ENCODE measurements at regions not wholly inside any gene's neighbourhood (a gene's known extent, or its start where the extent isn't known, plus 50 kb on each side); places are given as distances from the start of the nearest gene placed in this dataset.

GRCh38 chr6:132084811-132085509 is 133.8 kb upstream of the CCN2 start:
- POLR2A ChIA-PET = interaction anchor here (1.0 to 1.4 kb wide), 2 partner anchors 126 to 134 kb away, joined by 3 to 5 read pairs; partner anchors contain the start of gene CCN2
- H3K4me2 ChIP-seq (ENCODE audit: low read depth, low read length) = peak overlapping the region; percentile 60

DNA sequence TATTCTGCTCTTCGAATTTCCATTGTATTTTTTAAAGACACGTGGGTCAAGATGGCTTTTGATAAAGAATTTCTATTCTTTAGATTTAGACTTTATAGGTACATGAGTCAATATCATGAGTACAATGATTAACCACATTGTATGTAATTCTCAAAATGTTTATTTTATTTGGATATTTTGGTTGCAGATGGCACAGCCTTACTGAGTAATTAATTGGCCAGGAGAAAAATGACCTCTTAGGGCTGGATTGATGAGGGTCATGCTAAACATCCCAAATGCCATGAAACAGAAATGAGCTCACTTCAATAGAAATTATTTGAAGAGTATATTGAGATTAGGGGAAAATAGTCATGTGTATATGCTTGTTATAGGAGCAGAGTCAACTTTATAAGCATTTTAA is 131.2 kb upstream of the CCN2 start:
- Histone ChIP-seq H3K79me2 (ENCODE audit: insufficient read depth, low read length) (no peaks in the 10 kb centered on the region), H3K27ac (ENCODE audit: extremely low read length, insufficient read depth, low read length) (no peak overlapping the region), H3K4me2 (ENCODE audit: low read depth, low read length) (no peak overlapping the region), H3K9me3 (ENCODE audit: low read length) (no peaks in the 10 kb centered on the region), H3K27me3 (ENCODE audit: control insufficient read depth in 1 of 2, insufficient read depth in 2 of 2, low read length in 2 of 2) (no peaks in the 10 kb centered on the region), H2AFZ (ENCODE audit: low read length) (no peak overlapping the region), H3K9ac (ENCODE audit: insufficient read depth, low read depth, low read length) (no peak overlapping the region), H3K4me3 (replicated peaks in 1 of 3; ENCODE audit: insufficient read depth in 1 of 3, low read depth in 2 of 3, low read length in 3 of 3) (no peak overlapping the region), H4K20me1 (ENCODE audit: insufficient read depth, low read length) (no peaks in the 10 kb centered on the region), H3K36me3 (replicated peaks in 1 of 2; ENCODE audit: control insufficient read depth in 1 of 2, insufficient read depth in 2 of 2, low read length in 2 of 2) (no peaks in the 10 kb centered on the region), H3K4me1 (ENCODE audit: insufficient read depth, low read length) (peaks cover 14% of the 10 kb centered on the region; the same call in 1 of the 2 replicates)
- no peak for DNase-seq (ENCODE audit: low spot score)
- BruUV-seq (replicated peaks) = no TSS peak
- in situ Hi-C loops (cut with HindIII; ENCODE audit: extremely low pct_ligation_motif_present, low pct_unique_long_range_greater_than_20kb) (no loop called here), intact Hi-C loops (cut with micrococcal nuclease; ENCODE audit: unreplicated experiment) (no loop called here)
- ATAC-seq = no peak
- CTCF ChIA-PET (ENCODE audit: low intra/inter-chr PET ratio, low total read pairs) = no interaction called here
- 22% methylated on average over 2 of the region's 2 CpGs for WGBS (ENCODE audit: low lambda C conversion rate)
- POLR2A ChIA-PET = interaction anchor here (1.5 kb wide), 1 partner anchor 131 kb away, joined by 3 read pairs; the partner anchor contains the start of gene CCN2
- FAIRE-seq = no peak
- TF ChIP-seq MTA3 (CRISPR knock-in tag; IDR thresholded peaks at IDR 0.05) = no peak
- no peak for TF ChIP-seq JARID2 (CRISPR knock-in tag; IDR thresholded peaks at IDR 0.05; ENCODE audit: insufficient replicate concordance)
- TF ChIP-seq, protein P1, sequence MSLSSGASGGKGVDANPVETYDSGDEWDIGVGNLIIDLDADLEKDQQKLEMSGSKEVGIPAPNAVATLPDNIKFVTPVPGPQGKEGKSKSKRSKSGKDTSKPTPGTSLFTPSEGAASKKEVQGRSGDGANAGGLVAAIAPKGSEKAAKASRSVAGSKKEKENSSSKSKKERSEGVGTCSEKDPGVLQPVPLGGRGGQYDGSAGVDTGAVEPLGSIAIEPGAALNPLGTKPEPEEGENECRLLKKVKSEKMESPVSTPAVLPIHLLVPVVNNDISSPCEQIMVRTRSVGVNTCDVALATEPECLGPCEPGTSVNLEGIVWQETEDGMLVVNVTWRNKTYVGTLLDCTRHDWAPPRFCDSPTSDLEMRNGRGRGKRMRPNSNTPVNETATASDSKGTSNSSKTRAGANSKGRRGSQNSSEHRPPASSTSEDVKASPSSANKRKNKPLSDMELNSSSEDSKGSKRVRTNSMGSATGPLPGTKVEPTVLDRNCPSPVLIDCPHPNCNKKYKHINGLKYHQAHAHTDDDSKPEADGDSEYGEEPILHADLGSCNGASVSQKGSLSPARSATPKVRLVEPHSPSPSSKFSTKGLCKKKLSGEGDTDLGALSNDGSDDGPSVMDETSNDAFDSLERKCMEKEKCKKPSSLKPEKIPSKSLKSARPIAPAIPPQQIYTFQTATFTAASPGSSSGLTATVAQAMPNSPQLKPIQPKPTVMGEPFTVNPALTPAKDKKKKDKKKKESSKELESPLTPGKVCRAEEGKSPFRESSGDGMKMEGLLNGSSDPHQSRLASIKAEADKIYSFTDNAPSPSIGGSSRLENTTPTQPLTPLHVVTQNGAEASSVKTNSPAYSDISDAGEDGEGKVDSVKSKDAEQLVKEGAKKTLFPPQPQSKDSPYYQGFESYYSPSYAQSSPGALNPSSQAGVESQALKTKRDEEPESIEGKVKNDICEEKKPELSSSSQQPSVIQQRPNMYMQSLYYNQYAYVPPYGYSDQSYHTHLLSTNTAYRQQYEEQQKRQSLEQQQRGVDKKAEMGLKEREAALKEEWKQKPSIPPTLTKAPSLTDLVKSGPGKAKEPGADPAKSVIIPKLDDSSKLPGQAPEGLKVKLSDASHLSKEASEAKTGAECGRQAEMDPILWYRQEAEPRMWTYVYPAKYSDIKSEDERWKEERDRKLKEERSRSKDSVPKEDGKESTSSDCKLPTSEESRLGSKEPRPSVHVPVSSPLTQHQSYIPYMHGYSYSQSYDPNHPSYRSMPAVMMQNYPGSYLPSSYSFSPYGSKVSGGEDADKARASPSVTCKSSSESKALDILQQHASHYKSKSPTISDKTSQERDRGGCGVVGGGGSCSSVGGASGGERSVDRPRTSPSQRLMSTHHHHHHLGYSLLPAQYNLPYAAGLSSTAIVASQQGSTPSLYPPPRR (CRISPR knock-in tag; IDR thresholded peaks at IDR 0.05; ENCODE audit: borderline replicate concordance) = no peak
- no peak for TF ChIP-seq FOXK2 (IDR thresholded peaks at IDR 0.05)
- no peak for TF ChIP-seq ZNF354B (CRISPR knock-in tag; IDR thresholded peaks at IDR 0.05)
- TF ChIP-seq SKI (IDR thresholded peaks at IDR 0.05; ENCODE audit: partially characterized antibody) = no peak
- TF ChIP-seq, protein P2, sequence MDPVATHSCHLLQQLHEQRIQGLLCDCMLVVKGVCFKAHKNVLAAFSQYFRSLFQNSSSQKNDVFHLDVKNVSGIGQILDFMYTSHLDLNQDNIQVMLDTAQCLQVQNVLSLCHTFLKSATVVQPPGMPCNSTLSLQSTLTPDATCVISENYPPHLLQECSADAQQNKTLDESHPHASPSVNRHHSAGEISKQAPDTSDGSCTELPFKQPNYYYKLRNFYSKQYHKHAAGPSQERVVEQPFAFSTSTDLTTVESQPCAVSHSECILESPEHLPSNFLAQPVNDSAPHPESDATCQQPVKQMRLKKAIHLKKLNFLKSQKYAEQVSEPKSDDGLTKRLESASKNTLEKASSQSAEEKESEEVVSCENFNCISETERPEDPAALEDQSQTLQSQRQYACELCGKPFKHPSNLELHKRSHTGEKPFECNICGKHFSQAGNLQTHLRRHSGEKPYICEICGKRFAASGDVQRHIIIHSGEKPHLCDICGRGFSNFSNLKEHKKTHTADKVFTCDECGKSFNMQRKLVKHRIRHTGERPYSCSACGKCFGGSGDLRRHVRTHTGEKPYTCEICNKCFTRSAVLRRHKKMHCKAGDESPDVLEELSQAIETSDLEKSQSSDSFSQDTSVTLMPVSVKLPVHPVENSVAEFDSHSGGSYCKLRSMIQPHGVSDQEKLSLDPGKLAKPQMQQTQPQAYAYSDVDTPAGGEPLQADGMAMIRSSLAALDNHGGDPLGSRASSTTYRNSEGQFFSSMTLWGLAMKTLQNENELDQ (CRISPR knock-in tag; IDR thresholded peaks at IDR 0.05; ENCODE audit: borderline replicate concordance) = no peak
- no peak for TF ChIP-seq MEF2D (CRISPR knock-in tag; IDR thresholded peaks at IDR 0.05)
- TF ChIP-seq ZNF766 (CRISPR knock-in tag; IDR thresholded peaks at IDR 0.05; ENCODE audit: borderline replicate concordance) = no peak

More at GRCh38 chr6:132084811-132085509, 133.8 kb upstream of the CCN2 start:
- Histone ChIP-seq H3K9me3 (ENCODE audit: low read length) (no peaks in the 10 kb centered on the region), H3K9ac (ENCODE audit: insufficient read depth, low read depth, low read length) (peak overlapping the region; percentile 28; the same call in 1 of the 2 replicates), H3K79me2 (ENCODE audit: insufficient read depth, low read length) (no peaks in the 10 kb centered on the region), H3K27me3 (ENCODE audit: control insufficient read depth in 1 of 2, insufficient read depth in 2 of 2, low read length in 2 of 2) (0 out of 5 replicates have a peak, but pooled peaks cover 0 to 4% of the 10 kb centered on the region in 2 experiments), H3K27ac (ENCODE audit: extremely low read length, insufficient read depth, low read length) (no peak overlapping the region), H2AFZ (ENCODE audit: low read length) (peak overlapping the region; percentile 82), H4K20me1 (ENCODE audit: insufficient read depth, low read length) (no peaks in the 10 kb centered on the region), H3K4me3 (replicated peaks in 1 of 3; ENCODE audit: insufficient read depth in 1 of 3, low read depth in 2 of 3, low read length in 3 of 3) (peak overlapping the region; percentile 23 to 30 (median 24); a peak in 3 of 6 replicates), H3K36me3 (replicated peaks in 1 of 2; ENCODE audit: control insufficient read depth in 1 of 2, insufficient read depth in 2 of 2, low read length in 2 of 2) (no peaks in the 10 kb centered on the region), H3K4me1 (ENCODE audit: insufficient read depth, low read length) (peaks cover 14% of the 10 kb centered on the region; the same call in 1 of the 2 replicates)
- ATAC-seq (peak; percentile 71), DNase-seq (ENCODE audit: low spot score) (no peak), FAIRE-seq (no peak)
- 0 out of 2 replicates have a peak, but pooled peaks have one; percentile 31 for TF ChIP-seq IRF2 (CRISPR knock-in tag; IDR thresholded peaks at IDR 0.05)
- 0 out of 2 replicates have a peak, but pooled peaks have one; percentile 33 for TF ChIP-seq MIXL1 (CRISPR knock-in tag; IDR thresholded peaks at IDR 0.05)
- TF ChIP-seq HNRNPK (IDR thresholded peaks at IDR 0.05; ENCODE audit: low read depth, low read length, poor library complexity, severe bottlenecking) = no peak
- TF ChIP-seq KLF16 (CRISPR knock-in tag; IDR thresholded peaks at IDR 0.05) = 0 out of 4 replicates have a peak, but pooled peaks of 1 of the 2 experiments have one; percentile 42
- 40% methylated on average over 3 of the region's 3 CpGs for WGBS (ENCODE audit: low lambda C conversion rate)
- in situ Hi-C loops (cut with HindIII; ENCODE audit: extremely low pct_ligation_motif_present, low pct_unique_long_range_greater_than_20kb) = no loop called here
- BruUV-seq (replicated peaks) = no TSS peak
- CTCF ChIA-PET (ENCODE audit: low intra/inter-chr PET ratio, low total read pairs) = no interaction called here
- intact Hi-C loops (cut with micrococcal nuclease; ENCODE audit: unreplicated experiment) = no loop called here

Data from HepG2 (cell line).